ENCODE measurements at regions not wholly inside any gene's neighbourhood (a gene's known extent, or its start where the extent isn't known, plus 50 kb on each side); places are given as distances from the start of the nearest gene placed in this dataset.

DNA sequence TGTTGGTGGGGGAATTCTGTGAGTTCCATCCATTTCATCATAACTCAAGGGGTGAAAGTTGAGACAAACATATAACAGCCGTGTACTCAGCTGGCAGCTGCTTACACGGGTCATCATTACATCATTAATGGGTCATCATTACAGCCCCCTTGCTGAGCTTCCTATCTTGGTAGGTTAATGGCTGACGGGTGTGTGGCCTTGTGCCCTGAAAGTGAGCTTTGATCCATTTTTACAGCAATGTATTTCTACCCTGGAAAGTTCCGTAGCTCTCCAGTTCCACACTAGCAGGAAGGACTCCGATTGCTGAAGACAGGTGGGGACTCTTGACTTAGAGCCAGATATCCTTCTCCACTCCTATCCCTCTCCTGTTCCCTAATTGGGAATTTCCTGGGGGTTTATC, 105.2 kb upstream of the DLX2 start:
- POLR2A ChIA-PET = no interaction called here
- no peak overlapping the region for H2AFZ ChIP-seq (ENCODE audit: low read depth)

DNA sequence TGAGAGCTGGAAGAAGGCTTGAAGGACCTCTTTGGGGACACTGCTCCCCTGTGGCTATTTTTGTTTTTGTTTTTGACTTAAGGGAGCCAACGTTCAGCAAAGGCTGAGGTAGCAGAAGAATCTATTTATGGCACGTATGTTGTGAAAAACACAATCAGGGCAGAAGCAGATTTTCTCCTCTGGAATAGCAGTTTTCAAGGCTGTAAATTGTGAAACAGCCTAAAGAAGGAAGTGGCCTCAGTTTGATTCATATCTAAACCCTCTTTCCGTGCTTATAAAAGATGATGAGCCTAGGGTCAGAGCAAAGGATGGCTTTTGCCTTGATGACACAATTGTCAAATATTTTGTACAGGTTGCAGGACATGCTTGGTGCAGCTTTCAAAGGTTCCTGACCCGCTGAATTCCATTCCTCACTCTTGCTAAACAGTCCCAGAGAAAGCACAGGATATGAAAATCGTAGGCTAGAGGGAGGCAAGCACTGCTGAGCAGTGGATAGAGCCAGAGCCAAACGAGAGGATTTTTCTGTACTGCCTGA, 106.2 kb upstream of the DLX2 start:
- H3K79me2 ChIP-seq (ENCODE audit: insufficient read depth) = no peaks in the 10 kb centered on the region
- no peaks in the 10 kb centered on the region for H3K4me1 ChIP-seq (ENCODE audit: control insufficient read depth in 1 of 2, insufficient read depth in 2 of 2, low read depth in 1 of 2, low read length in 1 of 2)
- H3K9me3 ChIP-seq = no peaks in the 10 kb centered on the region
- no peaks in the 10 kb centered on the region for H4K20me1 ChIP-seq (ENCODE audit: insufficient read depth)
- H3K9me2 ChIP-seq = no peaks in the 10 kb centered on the region
- no peak for DNase-seq
- H3K9ac ChIP-seq = no peak overlapping the region
- no peaks in the 10 kb centered on the region for H3K27me3 ChIP-seq (ENCODE audit: insufficient read depth)
- 48% methylated on average over 6 of the region's 6 CpGs for WGBS (ENCODE audit: low lambda C conversion rate)
- ChIA-PET CTCF (interaction anchor here (0.6 to 1.4 kb wide), 4 partner anchors 36 to 345 kb away, joined by 3 read pairs; partner anchors contain the start of gene DLX2), POLR2A (no interaction called here)
- no peaks in the 10 kb centered on the region for H3K36me3 ChIP-seq (replicated peaks in 1 of 2; ENCODE audit: control insufficient read depth in 1 of 2, insufficient read depth in 2 of 2, low read length in 1 of 2)
- H3K27ac ChIP-seq (ENCODE audit: low read depth in 2 of 2, low read length in 1 of 2) = no peak overlapping the region
- no peak overlapping the region for H3K4me2 ChIP-seq
- H3F3A ChIP-seq (replicated peaks; ENCODE audit: insufficient read depth) = no peaks in the 10 kb centered on the region
- TF ChIP-seq RCOR1 (IDR thresholded peaks at IDR 0.05; ENCODE audit: low read length) = no peak
- no peak overlapping the region for H2AFZ ChIP-seq (ENCODE audit: low read depth)
- no peak overlapping the region for H3K4me3 ChIP-seq (ENCODE audit: low read depth in 2 of 2, low read length in 1 of 2)

More for the DNA sequence above, 105.2 kb upstream of the DLX2 start:
- Histone ChIP-seq H3K27ac (ENCODE audit: low read depth in 2 of 2, low read length in 1 of 2) (no peak overlapping the region), H3F3A (replicated peaks; ENCODE audit: insufficient read depth) (no peaks in the 10 kb centered on the region), H3K27me3 (ENCODE audit: insufficient read depth) (no peaks in the 10 kb centered on the region), H3K79me2 (ENCODE audit: insufficient read depth) (no peaks in the 10 kb centered on the region), H3K4me2 (no peak overlapping the region), H3K9ac (no peak overlapping the region), H3K4me3 (ENCODE audit: low read depth in 2 of 2, low read length in 1 of 2) (no peak overlapping the region), H3K9me2 (no peaks in the 10 kb centered on the region), H3K9me3 (no peaks in the 10 kb centered on the region), H4K20me1 (ENCODE audit: insufficient read depth) (no peaks in the 10 kb centered on the region), H3K36me3 (replicated peaks in 1 of 2; ENCODE audit: control insufficient read depth in 1 of 2, insufficient read depth in 2 of 2, low read length in 1 of 2) (no peaks in the 10 kb centered on the region), H3K4me1 (ENCODE audit: control insufficient read depth in 1 of 2, insufficient read depth in 2 of 2, low read depth in 1 of 2, low read length in 1 of 2) (no peaks in the 10 kb centered on the region)
- no peak for DNase-seq
- CTCF ChIA-PET = interaction anchor here (1.1 to 1.3 kb wide), 4 partner anchors 9 to 254 kb away, joined by 3 to 5 read pairs (median 3); no protein-coding TSS in a partner anchor
- no peak for TF ChIP-seq JUND (IDR thresholded peaks at IDR 0.05)
- TF ChIP-seq, protein P1, sequence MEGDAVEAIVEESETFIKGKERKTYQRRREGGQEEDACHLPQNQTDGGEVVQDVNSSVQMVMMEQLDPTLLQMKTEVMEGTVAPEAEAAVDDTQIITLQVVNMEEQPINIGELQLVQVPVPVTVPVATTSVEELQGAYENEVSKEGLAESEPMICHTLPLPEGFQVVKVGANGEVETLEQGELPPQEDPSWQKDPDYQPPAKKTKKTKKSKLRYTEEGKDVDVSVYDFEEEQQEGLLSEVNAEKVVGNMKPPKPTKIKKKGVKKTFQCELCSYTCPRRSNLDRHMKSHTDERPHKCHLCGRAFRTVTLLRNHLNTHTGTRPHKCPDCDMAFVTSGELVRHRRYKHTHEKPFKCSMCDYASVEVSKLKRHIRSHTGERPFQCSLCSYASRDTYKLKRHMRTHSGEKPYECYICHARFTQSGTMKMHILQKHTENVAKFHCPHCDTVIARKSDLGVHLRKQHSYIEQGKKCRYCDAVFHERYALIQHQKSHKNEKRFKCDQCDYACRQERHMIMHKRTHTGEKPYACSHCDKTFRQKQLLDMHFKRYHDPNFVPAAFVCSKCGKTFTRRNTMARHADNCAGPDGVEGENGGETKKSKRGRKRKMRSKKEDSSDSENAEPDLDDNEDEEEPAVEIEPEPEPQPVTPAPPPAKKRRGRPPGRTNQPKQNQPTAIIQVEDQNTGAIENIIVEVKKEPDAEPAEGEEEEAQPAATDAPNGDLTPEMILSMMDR (IDR thresholded peaks at IDR 0.05) = no peak
- no peak for TF ChIP-seq TCF12 (IDR thresholded peaks at IDR 0.05)
- TF ChIP-seq SMC3 (IDR thresholded peaks at IDR 0.05; ENCODE audit: low read depth, low read length) = no peak
- no peak for TF ChIP-seq MEF2A (IDR thresholded peaks at IDR 0.05; ENCODE audit: borderline replicate concordance, low read depth)
- WGBS (ENCODE audit: low lambda C conversion rate) = 88% methylated on average over 5 of the region's 5 CpGs

DNA sequence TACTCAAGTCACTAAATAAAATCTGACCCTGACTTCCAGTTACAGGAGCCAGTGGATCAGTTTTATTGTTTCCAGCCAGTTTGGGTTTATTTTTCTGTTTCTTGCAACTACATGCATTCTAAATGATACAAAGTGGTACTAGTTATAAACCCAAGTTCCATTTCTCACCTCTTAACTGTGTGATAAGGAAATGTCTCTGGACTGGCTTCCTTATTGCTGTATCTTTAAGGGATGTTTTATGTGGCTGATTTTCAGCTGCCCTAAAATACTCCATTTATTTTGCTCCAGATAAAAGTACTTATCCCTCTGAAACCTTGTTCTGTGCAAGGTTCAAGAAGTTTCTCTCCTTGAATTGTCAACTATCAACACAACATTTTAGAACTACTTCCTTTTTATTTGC, 107.9 kb upstream of the DLX2 start:
- peaks cover 0 to 3% of the 10 kb centered on the region in 2 experiments; a peak in 1 of 4 replicates for H3K4me1 ChIP-seq (ENCODE audit: control insufficient read depth in 1 of 2, insufficient read depth in 2 of 2, low read depth in 1 of 2, low read length in 1 of 2)
- no peak overlapping the region for H3K27ac ChIP-seq (ENCODE audit: low read depth in 2 of 2, low read length in 1 of 2)
- H3K27me3 ChIP-seq (ENCODE audit: insufficient read depth) = no peaks in the 10 kb centered on the region
- H4K20me1 ChIP-seq (ENCODE audit: insufficient read depth) = no peaks in the 10 kb centered on the region
- H3F3A ChIP-seq (replicated peaks; ENCODE audit: insufficient read depth) = no peaks in the 10 kb centered on the region
- H3K9me2 ChIP-seq = no peaks in the 10 kb centered on the region
- no peaks in the 10 kb centered on the region for H3K36me3 ChIP-seq (replicated peaks in 1 of 2; ENCODE audit: control insufficient read depth in 1 of 2, insufficient read depth in 2 of 2, low read length in 1 of 2)
- H2AFZ ChIP-seq (ENCODE audit: low read depth) = no peak overlapping the region
- no peak overlapping the region for H3K9ac ChIP-seq
- CTCF ChIA-PET = interaction anchor here (1.4 kb wide), 2 partner anchors 74 to 108 kb away, joined by 3 read pairs; partner anchors contain the start of gene DLX2
- POLR2A ChIA-PET = no interaction called here
- no peaks in the 10 kb centered on the region for H3K79me2 ChIP-seq (ENCODE audit: insufficient read depth)
- no peak overlapping the region for H3K4me3 ChIP-seq (ENCODE audit: low read depth in 2 of 2, low read length in 1 of 2)
- no peaks in the 10 kb centered on the region for H3K9me3 ChIP-seq
- no peak overlapping the region for H3K4me2 ChIP-seq
- DNase-seq = no peak
- TF ChIP-seq RXRA (IDR thresholded peaks at IDR 0.05; ENCODE audit: borderline replicate concordance, low read depth) (no peak), RFX5 (IDR thresholded peaks at IDR 0.05; ENCODE audit: low read length) (no peak), EZH2phosphoT487 (IDR thresholded peaks at IDR 0.05; ENCODE audit: borderline replicate concordance, low read depth) (no peak), TCF12 (IDR thresholded peaks at IDR 0.05) (no peak), MXI1 (IDR thresholded peaks at IDR 0.05; ENCODE audit: low read depth, low read length) (no peak), SMC3 (IDR thresholded peaks at IDR 0.05; ENCODE audit: low read depth, low read length) (no peak), TEAD4 (IDR thresholded peaks at IDR 0.05; ENCODE audit: borderline replicate concordance, insufficient read depth) (no peak), YY1 (IDR thresholded peaks at IDR 0.05; ENCODE audit: low read depth) (no peak), MAX (IDR thresholded peaks at IDR 0.05; ENCODE audit: low read depth) (no peak), FOXJ3 (CRISPR knock-in tag; IDR thresholded peaks at IDR 0.05) (no peak)
- TF ChIP-seq, protein P2, sequence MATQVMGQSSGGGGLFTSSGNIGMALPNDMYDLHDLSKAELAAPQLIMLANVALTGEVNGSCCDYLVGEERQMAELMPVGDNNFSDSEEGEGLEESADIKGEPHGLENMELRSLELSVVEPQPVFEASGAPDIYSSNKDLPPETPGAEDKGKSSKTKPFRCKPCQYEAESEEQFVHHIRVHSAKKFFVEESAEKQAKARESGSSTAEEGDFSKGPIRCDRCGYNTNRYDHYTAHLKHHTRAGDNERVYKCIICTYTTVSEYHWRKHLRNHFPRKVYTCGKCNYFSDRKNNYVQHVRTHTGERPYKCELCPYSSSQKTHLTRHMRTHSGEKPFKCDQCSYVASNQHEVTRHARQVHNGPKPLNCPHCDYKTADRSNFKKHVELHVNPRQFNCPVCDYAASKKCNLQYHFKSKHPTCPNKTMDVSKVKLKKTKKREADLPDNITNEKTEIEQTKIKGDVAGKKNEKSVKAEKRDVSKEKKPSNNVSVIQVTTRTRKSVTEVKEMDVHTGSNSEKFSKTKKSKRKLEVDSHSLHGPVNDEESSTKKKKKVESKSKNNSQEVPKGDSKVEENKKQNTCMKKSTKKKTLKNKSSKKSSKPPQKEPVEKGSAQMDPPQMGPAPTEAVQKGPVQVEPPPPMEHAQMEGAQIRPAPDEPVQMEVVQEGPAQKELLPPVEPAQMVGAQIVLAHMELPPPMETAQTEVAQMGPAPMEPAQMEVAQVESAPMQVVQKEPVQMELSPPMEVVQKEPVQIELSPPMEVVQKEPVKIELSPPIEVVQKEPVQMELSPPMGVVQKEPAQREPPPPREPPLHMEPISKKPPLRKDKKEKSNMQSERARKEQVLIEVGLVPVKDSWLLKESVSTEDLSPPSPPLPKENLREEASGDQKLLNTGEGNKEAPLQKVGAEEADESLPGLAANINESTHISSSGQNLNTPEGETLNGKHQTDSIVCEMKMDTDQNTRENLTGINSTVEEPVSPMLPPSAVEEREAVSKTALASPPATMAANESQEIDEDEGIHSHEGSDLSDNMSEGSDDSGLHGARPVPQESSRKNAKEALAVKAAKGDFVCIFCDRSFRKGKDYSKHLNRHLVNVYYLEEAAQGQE (IDR thresholded peaks at IDR 0.05; ENCODE audit: low read depth, low read length) = no peak
- TF ChIP-seq, protein P3, sequence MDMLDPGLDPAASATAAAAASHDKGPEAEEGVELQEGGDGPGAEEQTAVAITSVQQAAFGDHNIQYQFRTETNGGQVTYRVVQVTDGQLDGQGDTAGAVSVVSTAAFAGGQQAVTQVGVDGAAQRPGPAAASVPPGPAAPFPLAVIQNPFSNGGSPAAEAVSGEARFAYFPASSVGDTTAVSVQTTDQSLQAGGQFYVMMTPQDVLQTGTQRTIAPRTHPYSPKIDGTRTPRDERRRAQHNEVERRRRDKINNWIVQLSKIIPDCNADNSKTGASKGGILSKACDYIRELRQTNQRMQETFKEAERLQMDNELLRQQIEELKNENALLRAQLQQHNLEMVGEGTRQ (IDR thresholded peaks at IDR 0.05; ENCODE audit: borderline replicate concordance, low read depth, low read length) = no peak
